ENCODE measurements at regions not wholly inside any gene's neighbourhood (a gene's known extent, or its start where the extent isn't known, plus 50 kb on each side); places are given as distances from the start of the nearest gene placed in this dataset.

DNA sequence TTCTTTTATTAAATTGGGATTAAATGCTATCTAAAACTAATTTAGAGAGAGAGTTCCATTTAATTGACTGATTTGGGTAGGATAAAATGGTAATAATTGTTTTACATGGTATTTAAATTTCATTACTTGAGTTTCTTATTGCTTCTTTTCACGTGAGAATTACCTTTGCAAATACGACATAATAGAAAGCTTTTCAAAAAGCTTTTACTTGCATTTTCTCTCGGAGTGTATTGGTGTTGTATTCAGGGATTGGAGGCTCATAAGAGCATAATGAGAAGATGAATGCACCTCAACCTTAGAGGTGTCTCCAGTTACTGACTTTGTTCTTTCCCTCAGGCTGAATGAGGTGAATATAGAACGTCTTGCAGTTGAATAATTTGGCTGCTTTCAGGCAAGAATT is 67.4 kb upstream of the CPHXL start:
- Histone ChIP-seq H3K27me3 (ENCODE audit: control insufficient read depth, insufficient read depth, low read length) (no peaks in the 10 kb centered on the region), H3K36me3 (ENCODE audit: control insufficient read depth, insufficient read depth, low read length) (no peaks in the 10 kb centered on the region), H3K4me3 (ENCODE audit: low read depth, low read length) (no peak overlapping the region)
- DNase-seq (ENCODE audit: low read depth): no peak
- ChIA-PET CTCF (no interaction called here), POLR2A (no interaction called here)
- TF ChIP-seq, protein P1, sequence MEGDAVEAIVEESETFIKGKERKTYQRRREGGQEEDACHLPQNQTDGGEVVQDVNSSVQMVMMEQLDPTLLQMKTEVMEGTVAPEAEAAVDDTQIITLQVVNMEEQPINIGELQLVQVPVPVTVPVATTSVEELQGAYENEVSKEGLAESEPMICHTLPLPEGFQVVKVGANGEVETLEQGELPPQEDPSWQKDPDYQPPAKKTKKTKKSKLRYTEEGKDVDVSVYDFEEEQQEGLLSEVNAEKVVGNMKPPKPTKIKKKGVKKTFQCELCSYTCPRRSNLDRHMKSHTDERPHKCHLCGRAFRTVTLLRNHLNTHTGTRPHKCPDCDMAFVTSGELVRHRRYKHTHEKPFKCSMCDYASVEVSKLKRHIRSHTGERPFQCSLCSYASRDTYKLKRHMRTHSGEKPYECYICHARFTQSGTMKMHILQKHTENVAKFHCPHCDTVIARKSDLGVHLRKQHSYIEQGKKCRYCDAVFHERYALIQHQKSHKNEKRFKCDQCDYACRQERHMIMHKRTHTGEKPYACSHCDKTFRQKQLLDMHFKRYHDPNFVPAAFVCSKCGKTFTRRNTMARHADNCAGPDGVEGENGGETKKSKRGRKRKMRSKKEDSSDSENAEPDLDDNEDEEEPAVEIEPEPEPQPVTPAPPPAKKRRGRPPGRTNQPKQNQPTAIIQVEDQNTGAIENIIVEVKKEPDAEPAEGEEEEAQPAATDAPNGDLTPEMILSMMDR (IDR thresholded peaks at IDR 0.05; ENCODE audit: insufficient read depth, low read depth, low read length): no peak

DNA sequence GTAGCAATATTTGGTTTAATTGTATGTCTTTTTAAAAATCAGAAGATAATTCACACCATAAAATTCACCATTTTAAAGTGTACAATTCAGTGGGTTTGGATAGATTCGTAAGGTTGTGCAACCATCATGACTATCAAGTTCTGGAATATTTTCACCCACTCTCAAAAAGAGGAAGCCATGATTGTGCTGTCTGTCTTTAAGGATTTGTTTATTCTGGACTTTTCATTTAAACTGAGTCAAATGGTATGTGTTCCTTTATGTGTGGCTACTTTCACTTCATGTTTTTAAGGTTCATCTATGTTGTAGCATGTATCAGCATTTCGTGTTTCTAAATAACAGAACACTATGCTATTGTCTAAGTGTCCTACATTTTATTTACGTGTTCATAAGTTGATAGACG is 68.1 kb upstream of the CPHXL start:
- no peak overlapping the region for H3K4me3 ChIP-seq (ENCODE audit: low read depth, low read length)
- no peaks in the 10 kb centered on the region for H3K36me3 ChIP-seq (ENCODE audit: control insufficient read depth, insufficient read depth, low read length)
- TF ChIP-seq, protein P1 (IDR thresholded peaks at IDR 0.05; ENCODE audit: insufficient read depth, low read depth, low read length): no peak
- DNase-seq (ENCODE audit: low read depth): no peak
- H3K27me3 ChIP-seq (ENCODE audit: control insufficient read depth, insufficient read depth, low read length): no peaks in the 10 kb centered on the region
- CTCF ChIA-PET: no interaction called here
- POLR2A ChIA-PET: no interaction called here

DNA sequence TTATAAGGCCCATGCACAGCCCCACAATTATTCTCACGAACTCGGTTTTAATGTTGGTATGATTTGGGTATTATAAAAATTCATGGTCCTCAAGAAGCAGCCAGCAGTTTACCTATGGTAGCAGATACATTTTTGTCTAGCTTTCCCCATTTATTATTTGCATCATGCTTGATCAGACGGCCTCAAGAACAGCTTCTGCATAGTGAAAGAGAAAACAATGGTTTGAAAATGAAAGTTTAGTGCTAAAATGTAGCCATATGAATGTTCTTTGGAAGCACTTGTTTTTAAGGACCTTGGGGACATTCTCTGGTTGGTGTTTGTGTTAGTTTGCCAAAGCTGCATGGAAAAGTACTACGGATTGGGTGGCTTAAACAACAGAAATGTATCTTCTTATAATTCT is 72.4 kb upstream of the CPHXL start:
- no peak for DNase-seq (ENCODE audit: low read depth)
- Histone ChIP-seq H3K36me3 (ENCODE audit: control insufficient read depth, insufficient read depth, low read length) (no peaks in the 10 kb centered on the region), H3K4me3 (ENCODE audit: low read depth, low read length) (no peak overlapping the region), H3K27me3 (ENCODE audit: control insufficient read depth, insufficient read depth, low read length) (no peaks in the 10 kb centered on the region)
- POLR2A ChIA-PET: no interaction called here
- TF ChIP-seq, protein P1 (IDR thresholded peaks at IDR 0.05; ENCODE audit: insufficient read depth, low read depth, low read length): no peak
- CTCF ChIA-PET: interaction anchor here (0.7 to 1.5 kb wide), 3 partner anchors 10 to 16 kb away, joined by 3 to 4 read pairs (median 3); no protein-coding TSS in a partner anchor

DNA sequence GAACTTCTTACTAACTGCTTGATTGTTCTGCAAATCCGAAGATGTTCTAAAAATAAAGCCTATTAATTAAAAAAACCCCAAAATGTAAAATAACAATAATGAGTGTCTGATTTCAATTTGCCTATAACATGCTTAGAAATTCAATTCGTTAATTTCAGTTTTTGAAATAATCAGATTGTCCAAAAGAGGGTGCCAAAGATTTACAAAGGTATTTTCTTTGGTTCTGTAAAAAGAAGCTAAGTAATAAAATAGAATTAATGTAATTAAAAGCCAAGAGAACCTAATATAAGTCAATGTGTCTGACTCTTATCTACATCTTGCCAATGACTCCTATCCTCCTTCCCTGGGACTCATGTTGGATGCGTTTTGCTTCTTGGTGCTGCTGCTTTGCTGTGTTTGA is 75.0 kb upstream of the CPHXL start:
- TF ChIP-seq, protein P1 (IDR thresholded peaks at IDR 0.05; ENCODE audit: insufficient read depth, low read depth, low read length): no peak
- Histone ChIP-seq H3K4me3 (ENCODE audit: low read depth, low read length) (no peak overlapping the region), H3K36me3 (ENCODE audit: control insufficient read depth, insufficient read depth, low read length) (no peaks in the 10 kb centered on the region), H3K27me3 (ENCODE audit: control insufficient read depth, insufficient read depth, low read length) (no peaks in the 10 kb centered on the region)
- POLR2A ChIA-PET: no interaction called here
- CTCF ChIA-PET: no interaction called here
- DNase-seq (ENCODE audit: low read depth): no peak

DNA sequence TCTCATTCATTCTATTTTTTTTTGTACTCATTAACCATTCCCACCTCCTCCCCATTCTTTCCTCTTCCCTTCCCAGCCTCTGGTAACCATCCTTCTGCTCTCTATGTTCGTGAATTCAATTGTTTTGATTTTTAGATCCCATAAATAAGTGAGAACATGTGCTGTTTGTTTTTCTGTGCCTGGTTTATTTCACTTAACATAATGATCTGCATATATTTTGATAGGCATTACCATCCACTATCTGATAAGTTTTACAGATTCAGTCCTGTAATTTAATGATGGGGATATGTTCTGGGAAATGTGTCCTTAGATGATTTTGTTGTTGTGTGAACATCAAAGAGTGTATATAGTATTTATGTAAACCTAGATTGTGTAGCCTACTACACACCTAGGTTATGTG is 77.5 kb upstream of the CPHXL start:
- ChIA-PET CTCF (no interaction called here), POLR2A (no interaction called here)
- TF ChIP-seq, protein P1 (IDR thresholded peaks at IDR 0.05; ENCODE audit: insufficient read depth, low read depth, low read length): no peak
- no peak overlapping the region for H3K4me3 ChIP-seq (ENCODE audit: low read depth, low read length)
- H3K36me3 ChIP-seq (ENCODE audit: control insufficient read depth, insufficient read depth, low read length): no peaks in the 10 kb centered on the region
- H3K27me3 ChIP-seq (ENCODE audit: control insufficient read depth, insufficient read depth, low read length): no peaks in the 10 kb centered on the region
- DNase-seq (ENCODE audit: low read depth): no peak

Measured in BJ (cell line).